A673 (cell line): ENCODE measurements at regions not wholly inside any gene's neighbourhood (a gene's known extent, or its start where the extent isn't known, plus 50 kb on each side); places are given as distances from the start of the nearest gene placed in this dataset.

Experiments
- EZH2 ChIP-seq: fragments of 200-600 bp; sonication (generic); IDR thresholded peaks from 2 replicates; pipeline ENCODE4 v1.6.1; 2017; ENCODE audit warnings: borderline replicate concordance, low read depth, mild to moderate bottlenecking, mixed read lengths, antibody characterized with exemption, low read length; ENCODE audit not compliant: poor library complexity, severe bottlenecking
- TF ChIP-seq, protein P1 (sequence below): fragments of 300-800, 200-600 bp; sonication (generic); conservative IDR thresholded peaks from 2 replicates; pipeline ENCODE4 v1.5.1; 2017; ENCODE audit warnings: low read depth, mild to moderate bottlenecking, antibody characterized with exemption, low read length, moderate library complexity, mixed read lengths

GRCh38 chrX:125096870-125097269 is 222.8 kb upstream of the TEX13C start:
- TF ChIP-seq, protein P1, sequence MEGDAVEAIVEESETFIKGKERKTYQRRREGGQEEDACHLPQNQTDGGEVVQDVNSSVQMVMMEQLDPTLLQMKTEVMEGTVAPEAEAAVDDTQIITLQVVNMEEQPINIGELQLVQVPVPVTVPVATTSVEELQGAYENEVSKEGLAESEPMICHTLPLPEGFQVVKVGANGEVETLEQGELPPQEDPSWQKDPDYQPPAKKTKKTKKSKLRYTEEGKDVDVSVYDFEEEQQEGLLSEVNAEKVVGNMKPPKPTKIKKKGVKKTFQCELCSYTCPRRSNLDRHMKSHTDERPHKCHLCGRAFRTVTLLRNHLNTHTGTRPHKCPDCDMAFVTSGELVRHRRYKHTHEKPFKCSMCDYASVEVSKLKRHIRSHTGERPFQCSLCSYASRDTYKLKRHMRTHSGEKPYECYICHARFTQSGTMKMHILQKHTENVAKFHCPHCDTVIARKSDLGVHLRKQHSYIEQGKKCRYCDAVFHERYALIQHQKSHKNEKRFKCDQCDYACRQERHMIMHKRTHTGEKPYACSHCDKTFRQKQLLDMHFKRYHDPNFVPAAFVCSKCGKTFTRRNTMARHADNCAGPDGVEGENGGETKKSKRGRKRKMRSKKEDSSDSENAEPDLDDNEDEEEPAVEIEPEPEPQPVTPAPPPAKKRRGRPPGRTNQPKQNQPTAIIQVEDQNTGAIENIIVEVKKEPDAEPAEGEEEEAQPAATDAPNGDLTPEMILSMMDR, result no peak
- TF ChIP-seq EZH2, result no peak
